Activated CD4-positive, alpha-beta memory T cell treated with anti-CD3 and anti-CD28 coated beads for 36 hours (primary cell): ENCODE measurements at regions not wholly inside any gene's neighbourhood (a gene's known extent, or its start where the extent isn't known, plus 50 kb on each side); places are given as distances from the start of the nearest gene placed in this dataset.

Source experiments
- CTCF ChIA-PET: fragments of 350-600 bp; sonication (Branson Sonifier 250); formaldehyde crosslinking; loops from one replicate; lab custom pipeline; 2021; ENCODE audit warnings: antibody characterized with exemption, inconsistent platforms; lab: Charles Lee
- POLR2A ChIA-PET: fragments of 350-600 bp; sonication (Branson Sonifier 250); formaldehyde crosslinking; loops from one replicate; lab custom pipeline; 2021; ENCODE audit warnings: antibody characterized with exemption; lab: Charles Lee
- DNase-seq: peaks from one replicate; pipeline ENCODE4 v3.0.0-alpha.2; 2020
- H3K27ac Mint-ChIP-seq: one replicate; pipeline ENCODE4 v1.8.0; 2021; ENCODE audit warnings: mixed read lengths
- H3K27me3 Mint-ChIP-seq: one replicate; pipeline ENCODE4 v1.8.0; 2021; ENCODE audit warnings: mixed read lengths
- H3K36me3 Mint-ChIP-seq: one replicate; pipeline ENCODE4 v1.8.0; 2021; ENCODE audit warnings: mixed read lengths
- H3K4me1 Mint-ChIP-seq: one replicate; pipeline ENCODE4 v1.8.0; 2021; ENCODE audit warnings: low read depth, mixed read lengths
- H3K4me3 Mint-ChIP-seq: one replicate; pipeline ENCODE4 v1.8.0; 2021; ENCODE audit warnings: mild to moderate bottlenecking, mixed read lengths
- H3K9me3 Mint-ChIP-seq: one replicate; pipeline ENCODE4 v1.8.0; 2021; ENCODE audit warnings: mixed read lengths
- intact Hi-C: fragments of 100-400 bp; cut with micrococcal nuclease; formaldehyde crosslinking; loops from one replicate; pipeline ENCODE4 v1.15.1; 2023

- Mint-ChIP-seq H3K9me3 (no peaks in the 10 kb centered on the region), H3K4me1 (no peaks in the 10 kb centered on the region), H3K27me3 (no peaks in the 10 kb centered on the region), H3K27ac (no peak overlapping the region), H3K36me3 (no peaks in the 10 kb centered on the region), H3K4me3 (no peak overlapping the region)
- DNase-seq: no peak
- ChIA-PET CTCF (no interaction called here), POLR2A (no interaction called here)
- intact Hi-C loops: no loop called here
Measured at GRCh38 chr10:9501944-9502343, 1447.5 kb downstream of the GATA3 start.

DNA sequence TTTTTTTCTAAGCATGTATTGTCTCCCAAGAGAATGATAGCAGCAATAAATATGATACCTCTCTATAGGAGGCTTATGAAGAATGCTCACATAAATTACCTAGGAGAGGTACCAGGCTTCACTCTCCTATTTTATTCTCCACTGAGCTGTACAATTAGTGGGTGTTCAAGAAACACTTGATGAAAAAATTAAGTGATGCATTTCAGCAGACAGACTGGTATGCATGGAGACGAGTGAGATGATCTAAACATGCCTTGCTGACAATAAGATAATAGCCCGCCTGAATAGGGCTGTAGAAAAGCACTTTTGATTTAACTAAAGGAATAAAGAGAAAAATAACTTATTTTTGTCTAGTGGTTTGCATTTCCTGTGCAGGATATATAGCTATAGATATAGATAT is 1449.7 kb downstream of the GATA3 start:
- Mint-ChIP-seq H3K4me1 (no peaks in the 10 kb centered on the region), H3K27me3 (peaks cover 4% of the 10 kb centered on the region), H3K36me3 (no peaks in the 10 kb centered on the region), H3K27ac (no peak overlapping the region), H3K9me3 (no peaks in the 10 kb centered on the region), H3K4me3 (no peak overlapping the region)
- intact Hi-C loops: no loop called here
- CTCF ChIA-PET: no interaction called here
- DNase-seq: no peak
- POLR2A ChIA-PET: no interaction called here

DNA sequence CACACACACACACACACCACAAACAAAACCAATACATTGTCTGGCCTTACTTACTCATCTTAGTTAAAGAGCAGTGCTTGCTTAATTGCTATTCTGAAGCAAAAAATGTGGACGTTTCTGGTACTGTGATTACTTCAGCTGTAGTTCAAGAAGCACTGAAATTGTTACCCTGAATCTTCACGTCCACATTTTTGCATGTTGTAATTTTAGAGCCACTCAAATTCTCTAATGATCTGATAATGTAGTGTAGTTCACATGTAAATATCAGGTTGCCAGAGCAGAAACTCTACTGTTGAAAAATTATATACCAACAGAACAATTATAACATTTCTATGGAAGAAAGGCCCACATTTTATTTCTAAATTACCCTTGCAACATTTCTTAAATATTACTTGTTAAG is 1451.1 kb downstream of the GATA3 start:
- ChIA-PET CTCF (no interaction called here), POLR2A (no interaction called here)
- DNase-seq: no peak
- intact Hi-C loops: no loop called here
- Mint-ChIP-seq H3K9me3 (no peaks in the 10 kb centered on the region), H3K36me3 (no peaks in the 10 kb centered on the region), H3K4me1 (no peaks in the 10 kb centered on the region), H3K4me3 (no peak overlapping the region), H3K27me3 (peaks cover 4% of the 10 kb centered on the region), H3K27ac (no peak overlapping the region)

DNA sequence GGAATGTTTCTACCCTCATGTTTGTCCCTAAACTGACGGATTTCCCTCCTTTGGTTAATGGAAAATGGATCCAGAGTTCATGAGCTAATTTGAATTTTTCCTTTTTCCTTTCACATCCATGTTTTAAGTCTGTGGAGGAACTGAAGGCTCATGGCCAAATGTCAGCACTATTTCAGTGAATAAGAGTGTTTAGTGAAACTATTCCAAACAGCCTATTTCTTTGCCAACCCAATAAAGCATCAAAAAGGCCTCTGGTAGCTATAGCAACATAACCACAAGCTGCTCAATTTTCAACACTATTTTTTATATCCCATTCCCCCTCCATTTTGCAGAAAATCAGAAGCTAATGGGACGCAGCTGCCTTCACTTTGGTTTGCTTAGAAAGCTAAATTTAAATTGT is 1454.1 kb downstream of the GATA3 start:
- H3K27ac Mint-ChIP-seq: no peak overlapping the region
- POLR2A ChIA-PET: no interaction called here
- DNase-seq: no peak
- H3K36me3 Mint-ChIP-seq: no peaks in the 10 kb centered on the region
- CTCF ChIA-PET: interaction anchor here (0.6 kb wide), 1 partner anchor 590 kb away, joined by 3 read pairs; no protein-coding TSS in a partner anchor
- no peaks in the 10 kb centered on the region for H3K4me1 Mint-ChIP-seq
- H3K4me3 Mint-ChIP-seq: no peak overlapping the region
- no peaks in the 10 kb centered on the region for H3K9me3 Mint-ChIP-seq
- H3K27me3 Mint-ChIP-seq: peaks cover 4% of the 10 kb centered on the region
- intact Hi-C loops: no loop called here

DNA sequence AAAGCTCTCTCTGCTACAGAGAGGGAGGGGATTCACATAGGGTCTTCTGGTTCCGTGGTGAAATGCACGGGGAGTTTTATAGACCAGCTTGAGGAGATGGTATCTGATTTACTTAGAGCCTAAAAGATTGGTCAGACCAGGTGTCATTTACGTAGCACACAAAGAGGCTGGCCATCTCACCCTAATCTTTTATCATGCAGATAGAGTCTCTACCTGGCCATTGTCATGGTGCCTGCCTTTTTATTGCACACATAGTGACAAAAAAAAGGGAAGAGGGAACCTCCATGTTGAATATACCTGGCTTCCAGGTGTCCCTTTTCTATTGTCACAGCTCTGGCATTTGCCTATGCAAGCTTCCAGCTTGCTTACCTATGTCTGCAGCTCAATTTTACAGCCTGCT is 1456.1 kb downstream of the GATA3 start:
- H3K4me3 Mint-ChIP-seq: no peak overlapping the region
- CTCF ChIA-PET: no interaction called here

DNA sequence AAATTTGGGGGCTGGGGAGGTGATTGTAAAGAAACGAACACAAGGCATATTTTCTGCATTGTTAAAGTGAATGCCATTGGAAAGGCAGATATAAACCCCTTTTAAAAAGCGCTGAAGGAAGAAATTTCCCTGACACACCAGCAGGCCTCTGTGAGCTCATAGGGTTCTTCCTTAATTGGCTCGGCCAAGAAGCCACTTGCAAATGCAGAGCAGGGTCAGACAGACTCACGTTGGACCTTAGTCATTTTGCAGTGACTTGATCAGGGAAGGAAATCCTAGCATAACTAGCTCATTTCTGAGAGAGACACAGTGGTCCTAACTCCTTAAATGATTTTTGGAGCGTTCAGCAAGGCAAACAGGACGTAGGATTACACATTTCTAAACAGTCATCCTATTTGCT is 1461.4 kb downstream of the GATA3 start:
- intact Hi-C loops: no loop called here
- ChIA-PET CTCF (no interaction called here), POLR2A (no interaction called here)
- Mint-ChIP-seq H3K27me3 (peaks cover 3% of the 10 kb centered on the region), H3K9me3 (no peaks in the 10 kb centered on the region), H3K27ac (no peak overlapping the region), H3K36me3 (no peaks in the 10 kb centered on the region), H3K4me1 (no peaks in the 10 kb centered on the region), H3K4me3 (no peak overlapping the region)
- no peak for DNase-seq

More for the DNA sequence above, 1456.1 kb downstream of the GATA3 start:
- intact Hi-C loops: no loop called here
- H3K27me3 Mint-ChIP-seq: peaks cover 6% of the 10 kb centered on the region
- no peaks in the 10 kb centered on the region for H3K4me1 Mint-ChIP-seq
- H3K9me3 Mint-ChIP-seq: no peaks in the 10 kb centered on the region
- no peak overlapping the region for H3K27ac Mint-ChIP-seq
- DNase-seq: no peak
- H3K36me3 Mint-ChIP-seq: no peaks in the 10 kb centered on the region
- POLR2A ChIA-PET: no interaction called here

DNA sequence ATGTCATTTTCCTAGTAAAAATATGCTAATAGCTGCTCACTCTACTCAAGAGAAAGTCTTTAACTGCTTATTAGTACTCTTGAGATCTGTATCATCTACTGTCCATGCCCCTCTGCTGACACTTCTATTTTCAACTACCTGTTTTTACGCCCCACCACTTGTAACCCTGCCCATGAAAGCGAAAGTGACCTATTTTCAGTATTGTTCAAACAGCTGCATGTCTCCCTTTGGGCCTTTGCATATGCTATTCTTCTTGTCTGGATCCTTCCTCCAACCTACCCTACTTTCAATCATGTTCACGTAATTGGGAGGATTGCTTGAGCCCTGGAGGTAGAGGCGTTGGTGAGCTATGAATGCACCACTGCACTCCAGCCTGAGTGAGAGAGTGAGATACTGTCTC is 1481.3 kb downstream of the GATA3 start:
- Mint-ChIP-seq H3K27me3 (no peaks in the 10 kb centered on the region), H3K4me1 (no peaks in the 10 kb centered on the region), H3K27ac (no peak overlapping the region), H3K9me3 (no peaks in the 10 kb centered on the region), H3K36me3 (no peaks in the 10 kb centered on the region), H3K4me3 (no peak overlapping the region)
- ChIA-PET CTCF (no interaction called here), POLR2A (no interaction called here)
- intact Hi-C loops: no loop called here
- no peak for DNase-seq

GRCh38 chr10:9545073-9545472 is 1472.6 kb upstream of the CELF2 start:
- Mint-ChIP-seq H3K27me3 (peaks cover 8% of the 10 kb centered on the region), H3K36me3 (no peaks in the 10 kb centered on the region), H3K4me3 (no peak overlapping the region), H3K9me3 (peaks cover 4% of the 10 kb centered on the region), H3K27ac (no peak overlapping the region), H3K4me1 (no peaks in the 10 kb centered on the region)
- ChIA-PET POLR2A (no interaction called here), CTCF (no interaction called here)
- intact Hi-C loops: no loop called here
- no peak for DNase-seq

DNA sequence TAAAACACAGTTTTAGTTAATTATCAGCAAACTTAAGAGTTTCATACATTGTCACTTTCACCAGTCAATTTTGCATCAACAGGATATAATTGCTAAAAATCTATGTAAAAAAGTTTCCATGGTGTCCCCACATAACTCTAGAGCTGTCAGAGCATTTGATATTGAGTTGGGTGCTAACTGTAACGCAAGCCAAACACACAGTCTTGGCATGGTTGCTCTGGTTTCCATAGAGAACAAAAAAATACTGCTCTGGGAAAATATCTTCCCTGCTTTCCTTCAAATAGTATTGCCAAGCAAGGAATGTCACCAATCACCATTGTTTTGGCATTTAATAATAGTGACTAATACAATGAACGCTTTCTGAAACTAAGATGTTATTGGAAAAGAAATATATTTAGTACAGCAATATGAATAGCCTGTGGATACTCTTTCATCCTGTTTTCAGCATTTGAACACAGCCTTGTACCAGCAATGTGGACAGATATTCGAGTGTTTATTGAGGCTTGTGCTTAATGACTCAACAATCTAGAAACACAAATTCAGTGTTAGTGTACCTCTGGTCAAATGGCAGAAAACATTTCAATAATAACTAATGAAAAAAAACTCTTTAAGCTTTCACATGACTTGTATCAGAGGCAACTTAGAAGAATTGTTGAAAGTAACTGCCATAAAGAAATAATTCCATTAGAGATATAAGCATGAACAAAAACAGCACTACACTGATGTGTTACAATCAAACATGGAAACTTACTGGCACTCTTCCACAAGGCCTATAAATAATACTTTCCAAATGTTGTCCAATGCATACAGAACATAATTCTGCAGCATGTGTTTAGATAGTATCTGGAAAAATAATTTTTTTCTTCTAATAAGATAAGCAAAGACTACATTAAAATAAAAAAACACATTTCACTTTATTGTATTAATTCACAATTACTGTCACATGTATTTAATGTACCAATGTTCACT is 1469.5 kb upstream of the CELF2 start:
- ChIA-PET CTCF (no interaction called here), POLR2A (interaction anchor here (0.6 kb wide), 1 partner anchor 10 kb away, joined by 3 read pairs; no protein-coding TSS in a partner anchor)
- no peak overlapping the region for H3K4me3 Mint-ChIP-seq
- intact Hi-C loops: no loop called here
- H3K36me3 Mint-ChIP-seq: no peaks in the 10 kb centered on the region
- H3K27me3 Mint-ChIP-seq: peaks cover 9% of the 10 kb centered on the region
- peaks cover 5% of the 10 kb centered on the region for H3K9me3 Mint-ChIP-seq
- H3K27ac Mint-ChIP-seq: no peak overlapping the region
- H3K4me1 Mint-ChIP-seq: no peaks in the 10 kb centered on the region
- DNase-seq: no peak

DNA sequence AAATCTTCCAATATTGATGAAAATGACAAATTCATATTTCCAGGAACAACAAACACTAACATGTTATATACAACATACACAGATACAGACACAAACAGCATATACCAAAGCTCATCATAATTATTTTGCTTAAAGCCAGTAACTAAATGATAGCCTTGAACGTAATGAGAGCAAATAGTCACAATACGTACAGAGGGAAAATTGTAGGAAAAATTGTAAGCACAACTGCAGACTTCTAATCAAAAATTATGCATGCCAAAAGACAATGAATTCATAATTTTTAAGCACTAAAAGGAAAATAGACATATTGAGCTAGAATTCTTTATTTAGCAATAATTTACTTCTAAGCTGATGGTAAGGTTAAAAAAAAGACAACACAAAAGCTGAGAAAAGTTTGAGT is 1466.9 kb upstream of the CELF2 start:
- Mint-ChIP-seq H3K4me1 (no peaks in the 10 kb centered on the region), H3K4me3 (no peak overlapping the region), H3K36me3 (no peaks in the 10 kb centered on the region), H3K27ac (no peak overlapping the region), H3K9me3 (peaks cover 5% of the 10 kb centered on the region), H3K27me3 (peaks cover 8% of the 10 kb centered on the region)
- ChIA-PET POLR2A (no interaction called here), CTCF (no interaction called here)
- intact Hi-C loops: no loop called here
- DNase-seq: no peak

DNA sequence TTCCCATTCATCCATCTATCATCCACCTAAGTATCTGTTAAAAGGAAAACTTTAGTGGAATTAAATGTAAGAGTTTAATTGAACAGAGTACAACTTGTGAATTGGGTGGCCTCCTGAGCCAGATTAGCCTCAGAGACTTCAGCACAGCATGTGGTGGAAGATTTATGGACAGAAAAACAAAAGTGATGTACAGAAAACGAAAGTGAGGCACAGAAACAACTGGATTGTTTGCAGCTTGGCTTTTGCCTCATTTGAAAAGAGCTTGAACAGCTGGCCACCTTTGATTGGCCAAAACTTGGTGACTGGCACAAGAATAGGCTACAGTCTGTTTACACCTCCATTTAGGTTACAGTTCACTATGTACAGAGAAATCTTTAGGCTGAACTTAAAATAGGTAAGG is 1463.4 kb upstream of the CELF2 start:
- POLR2A ChIA-PET: no interaction called here
- intact Hi-C loops: no loop called here
- Mint-ChIP-seq H3K27me3 (peaks cover 5% of the 10 kb centered on the region), H3K27ac (no peak overlapping the region), H3K36me3 (no peaks in the 10 kb centered on the region), H3K4me3 (no peak overlapping the region), H3K4me1 (no peaks in the 10 kb centered on the region), H3K9me3 (peaks cover 5% of the 10 kb centered on the region)
- CTCF ChIA-PET: no interaction called here
- DNase-seq: no peak

DNA sequence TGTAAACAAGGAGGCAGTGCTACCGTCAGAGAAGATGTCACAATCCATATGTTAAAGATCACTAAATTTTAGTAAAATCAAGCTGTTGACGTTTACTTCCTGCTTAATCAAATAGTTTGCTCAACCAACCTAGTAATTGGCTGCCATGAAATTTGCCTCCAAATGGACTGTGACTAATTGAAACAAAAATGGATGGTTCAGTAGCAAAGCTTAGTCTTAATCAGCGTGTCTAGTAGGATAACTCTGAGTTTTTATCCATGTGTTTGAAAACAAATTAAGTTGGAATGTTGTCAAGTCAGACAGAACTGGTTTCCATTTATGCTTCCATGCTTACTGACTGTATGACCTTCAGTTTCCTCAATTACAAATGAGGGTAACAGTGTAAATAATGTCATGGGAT is 1456.7 kb upstream of the CELF2 start:
- no peak for DNase-seq
- ChIA-PET POLR2A (no interaction called here), CTCF (no interaction called here)
- H3K36me3 Mint-ChIP-seq: no peaks in the 10 kb centered on the region
- no peak overlapping the region for H3K27ac Mint-ChIP-seq
- no peaks in the 10 kb centered on the region for H3K27me3 Mint-ChIP-seq
- no peaks in the 10 kb centered on the region for H3K9me3 Mint-ChIP-seq
- H3K4me1 Mint-ChIP-seq: no peaks in the 10 kb centered on the region
- no peak overlapping the region for H3K4me3 Mint-ChIP-seq
- intact Hi-C loops: no loop called here
